HG03159 (cell line): ENCODE measurements at regions not wholly inside any gene's neighbourhood (a gene's known extent, or its start where the extent isn't known, plus 50 kb on each side); places are given as distances from the start of the nearest gene placed in this dataset.

Source experiments
- ATAC-seq: cut with Tn5 transposase; IDR thresholded peaks from one replicate; pipeline ENCODE4 v1.9.1; 2021; ENCODE audit warnings: mild to moderate bottlenecking, moderate library complexity; ENCODE audit not compliant: unreplicated experiment

- no peak for ATAC-seq
Observed at GRCh38 chr2:65807942-65808341, 375.5 kb upstream of the SPRED2 start.

GRCh38 chr2:65804777-65805176 lies 372.4 kb upstream of the SPRED2 start:
- ATAC-seq = no peak

GRCh38 chr2:65802298-65802942 lies 370.0 kb upstream of the SPRED2 start:
- no peak for ATAC-seq

- ATAC-seq = no peak
Observed at GRCh38 chr2:65800998-65801397, 368.6 kb upstream of the SPRED2 start.

- ATAC-seq = no peak
Observed at GRCh38 chr2:65799141-65799854, 366.9 kb upstream of the SPRED2 start.

- no peak for ATAC-seq
Observed at GRCh38 chr2:65798641-65799040, 366.2 kb upstream of the SPRED2 start.

- ATAC-seq = no peak
Observed at GRCh38 chr2:65794994-65795393, 362.6 kb upstream of the SPRED2 start.

- ATAC-seq = no peak
Observed at GRCh38 chr2:65791404-65791975, 359.1 kb upstream of the SPRED2 start.

GRCh38 chr2:65790676-65790935 lies 358.2 kb upstream of the SPRED2 start:
- ATAC-seq = no peak

GRCh38 chr2:65789923-65790675 lies 357.7 kb upstream of the SPRED2 start:
- no peak for ATAC-seq

- no peak for ATAC-seq
Observed at GRCh38 chr2:65788556-65788955, 356.2 kb upstream of the SPRED2 start.

GRCh38 chr2:65786765-65787164 lies 354.4 kb upstream of the SPRED2 start:
- ATAC-seq = no peak

GRCh38 chr2:65786007-65786717 lies 353.8 kb upstream of the SPRED2 start:
- no peak for ATAC-seq

- no peak for ATAC-seq
Observed at GRCh38 chr2:65782996-65783650, 350.7 kb upstream of the SPRED2 start.

GRCh38 chr2:65782186-65782585 lies 349.8 kb upstream of the SPRED2 start:
- no peak for ATAC-seq

- no peak for ATAC-seq
Observed at GRCh38 chr2:65781756-65782155, 349.4 kb upstream of the SPRED2 start.

GRCh38 chr2:65779021-65779420 lies 346.6 kb upstream of the SPRED2 start:
- no peak for ATAC-seq

- no peak for ATAC-seq
Observed at GRCh38 chr2:65778137-65778536, 345.7 kb upstream of the SPRED2 start.

GRCh38 chr2:65775839-65776238 lies 343.4 kb upstream of the SPRED2 start:
- no peak for ATAC-seq

GRCh38 chr2:65767946-65768345 lies 335.5 kb upstream of the SPRED2 start:
- ATAC-seq = no peak

- no peak for ATAC-seq
Observed at GRCh38 chr2:65766768-65767267, 334.4 kb upstream of the SPRED2 start.
